Small intestine (tissue), 7 donors: ENCODE measurements at regions not wholly inside any gene's neighbourhood (a gene's known extent, or its start where the extent isn't known, plus 50 kb on each side); places are given as distances from the start of the nearest gene placed in this dataset.
"Not testable (repeated sequence)": the region's sequence is repeated elsewhere in the genome, so short reads cannot be mapped to it uniquely, and the experiment has no call there.

ENCODE experiments used
- DNase-seq, 2 donors: peaks; one replicate each; pipeline versions ENCODE4 v3.0.0 to v3.0.0-alpha.2; 2013
- FAIRE-seq: peaks from 2 replicates; lab custom pipeline; 2012; peaks lifted over from hg19 to GRCh38; lab: Jason Lieb, UNC
- H3K27ac ChIP-seq, 3 donors: one replicate each; pipeline ENCODE4 v1.5.1; 2013; ENCODE audit warnings: low read length in 2 of 3, mild to moderate bottlenecking in 2 of 3, control low read depth in 1 of 3, inconsistent platforms in 1 of 3, low read depth in 1 of 3, moderate library complexity in 1 of 3
- H3K27me3 ChIP-seq, 3 donors: one replicate each; pipeline ENCODE4 v1.6.1; 2013; ENCODE audit warnings: low read length in 3 of 3, inconsistent platforms in 1 of 3; ENCODE audit not compliant: control insufficient read depth in 3 of 3, insufficient read depth in 3 of 3
- H3K36me3 ChIP-seq, 3 donors: one replicate each; pipeline ENCODE4 v1.6.1; 2013; ENCODE audit warnings: low read length in 3 of 3, inconsistent platforms in 1 of 3, low read depth in 1 of 3, mild to moderate bottlenecking in 1 of 3, moderate library complexity in 1 of 3; ENCODE audit not compliant: control insufficient read depth in 3 of 3, insufficient read depth in 2 of 3
- H3K4me1 ChIP-seq, 3 donors: one replicate each; pipeline ENCODE4 v1.6.1; 2013; ENCODE audit warnings: low read length in 2 of 3, inconsistent platforms in 1 of 3, low read depth in 1 of 3, mild to moderate bottlenecking in 1 of 3, moderate library complexity in 1 of 3; ENCODE audit not compliant: control insufficient read depth in 3 of 3, insufficient read depth in 2 of 3
- H3K4me3 ChIP-seq, 3 donors: one replicate each; pipeline ENCODE4 v1.5.1; 2013; ENCODE audit warnings: low read length in 3 of 3, control low read depth in 1 of 3, inconsistent platforms in 1 of 3, low read depth in 1 of 3, mild to moderate bottlenecking in 1 of 3, moderate library complexity in 1 of 3
- H3K9me3 ChIP-seq, 2 donors: one replicate each; pipeline ENCODE4 v1.6.1; 2013; ENCODE audit warnings: low read depth in 1 of 2, low read length in 1 of 2; ENCODE audit not compliant: control insufficient read depth in 2 of 2, insufficient read depth in 1 of 2
- WGBS, 3 donors: extraction: QIAGEN DNeasy Blood & Tissue Kit; methylation state at CpG; one replicate each; pipeline ENCODE4 v1.1.7; 2013; 5-methylcytosine and 5-hydroxymethylcytosine counted together
- donor health status: healthy with polysubstance abuse.
- donor health status: control.
- donor health status: control.
- donor health status: Bipolar disorder and iron deficiency.
- donor health status: healthy.

GRCh38 chr4:137420901-137421396, 111.3 kb downstream of the PCDH18 start:
- H3K27me3 ChIP-seq, result no peaks in the 10 kb centered on the region
- no peaks in the 10 kb centered on the region for H3K36me3 ChIP-seq
- no peak overlapping the region for H3K4me3 ChIP-seq
- FAIRE-seq, result no peak
- no peak overlapping the region for H3K27ac ChIP-seq
- no peak for DNase-seq
- H3K4me1 ChIP-seq, result no peaks in the 10 kb centered on the region
- H3K9me3 ChIP-seq, result no peaks in the 10 kb centered on the region
- 89 to 96% (median 95%) methylated on average over 28 to 43 of the region's 43 CpGs for WGBS, 3 donors

GRCh38 chr4:137417676-137418075, 114.6 kb downstream of the PCDH18 start:
- no peak overlapping the region for H3K4me3 ChIP-seq
- no peak for FAIRE-seq
- no peaks in the 10 kb centered on the region for H3K9me3 ChIP-seq
- no peaks in the 10 kb centered on the region for H3K36me3 ChIP-seq
- no peak for DNase-seq
- no peak overlapping the region for H3K27ac ChIP-seq
- no peaks in the 10 kb centered on the region for H3K4me1 ChIP-seq
- no peaks in the 10 kb centered on the region for H3K27me3 ChIP-seq
- WGBS, 3 donors, result 75 to 88% (median 82%) methylated on average over 2 of the region's 2 CpGs

- Histone ChIP-seq H3K36me3 (no peaks in the 10 kb centered on the region), H3K4me1 (no peaks in the 10 kb centered on the region), H3K9me3 (no peaks in the 10 kb centered on the region), H3K27me3 (no peaks in the 10 kb centered on the region), H3K27ac (no peak overlapping the region), H3K4me3 (no peak overlapping the region)
- DNase-seq, result no peak
- 76 to 88% (median 84%) methylated on average over 2 of the region's 2 CpGs for WGBS, 3 donors
- no peak for FAIRE-seq
These were observed 117.5 kb downstream of the PCDH18 start for GRCh38 chr4:137414802-137415201.

GRCh38 chr4:137408527-137409177, 123.6 kb downstream of the PCDH18 start:
- Histone ChIP-seq H3K4me1 (no peaks in the 10 kb centered on the region), H3K36me3 (no peaks in the 10 kb centered on the region), H3K27me3 (no peaks in the 10 kb centered on the region), H3K4me3 (no peak overlapping the region), H3K9me3 (no peaks in the 10 kb centered on the region), H3K27ac (no peak overlapping the region)
- DNase-seq (peak; percentile 1 to 3), FAIRE-seq (no peak)
- WGBS, 3 donors, result 23 to 48% (median 29%) methylated on average over 2 of the region's 2 CpGs

- not testable (repeated sequence) for H3K27me3 ChIP-seq, H3K4me3 ChIP-seq, H3K9me3 ChIP-seq, H3K4me1 ChIP-seq, DNase-seq, H3K36me3 ChIP-seq, FAIRE-seq, H3K27ac ChIP-seq
- 91 to 92% (median 91%) methylated on average over 9 of the region's 9 CpGs for WGBS, 3 donors
These were observed 126.5 kb downstream of the PCDH18 start for GRCh38 chr4:137405833-137406232.

GRCh38 chr4:137394018-137394417, 138.3 kb downstream of the PCDH18 start:
- Histone ChIP-seq H3K27ac (no peak overlapping the region), H3K27me3 (no peaks in the 10 kb centered on the region), H3K4me3 (no peak overlapping the region), H3K4me1 (no peaks in the 10 kb centered on the region), H3K9me3 (no peaks in the 10 kb centered on the region), H3K36me3 (no peaks in the 10 kb centered on the region)
- no peak for FAIRE-seq
- no peak for DNase-seq
- 64 to 78% (median 69%) methylated on average over 1 of the region's 1 CpG for WGBS, 3 donors

GRCh38 chr4:137393044-137393443, 139.2 kb downstream of the PCDH18 start:
- WGBS, 3 donors, result 47 to 55% (median 53%) methylated on average over 2 of the region's 2 CpGs
- H3K36me3 ChIP-seq, result no peaks in the 10 kb centered on the region
- no peaks in the 10 kb centered on the region for H3K4me1 ChIP-seq
- no peak for FAIRE-seq
- DNase-seq, result no peak
- H3K4me3 ChIP-seq, result no peak overlapping the region
- no peak overlapping the region for H3K27ac ChIP-seq
- H3K27me3 ChIP-seq, result no peaks in the 10 kb centered on the region
- H3K9me3 ChIP-seq, result no peaks in the 10 kb centered on the region

- no peaks in the 10 kb centered on the region for H3K36me3 ChIP-seq
- FAIRE-seq, result no peak
- H3K27me3 ChIP-seq, result no peaks in the 10 kb centered on the region
- no peaks in the 10 kb centered on the region for H3K9me3 ChIP-seq
- DNase-seq, result no peak
- H3K4me3 ChIP-seq, result no peak overlapping the region
- no peak overlapping the region for H3K27ac ChIP-seq
- no peaks in the 10 kb centered on the region for H3K4me1 ChIP-seq
These were observed 141.6 kb downstream of the PCDH18 start for GRCh38 chr4:137390707-137391106.
